HepG2 (cell line): ENCODE measurements at regions not wholly inside any gene's neighbourhood (a gene's known extent, or its start where the extent isn't known, plus 50 kb on each side); places are given as distances from the start of the nearest gene placed in this dataset.

Experiments
- ATAC-seq: fragments of 200-7000 bp; cut with Tn5 transposase; 3 replicates; pipeline ENCODE4 v1.9.1; 2020; ENCODE audit warnings: mild to moderate bottlenecking, moderate library complexity
- BruUV-seq: library from RNA; stranded (reverse); fragments of 400-500 nt; replicated peaks from 2 replicates; lab custom pipeline; 2021; lab: Mats Ljungman, UMichigan
- CTCF ChIA-PET: fragments of 300-600 bp; formaldehyde crosslinking; extraction: SDS; loops from one replicate; lab custom pipeline; 2021; ENCODE audit warnings: low total read pairs, inconsistent platforms, low intra/inter-chr PET ratio; lab: Yijun Ruan, JAX
- POLR2A ChIA-PET: fragments of 350-600 bp; sonication (Branson Sonifier 250); formaldehyde crosslinking; loops from one replicate; lab custom pipeline; 2020; ENCODE audit warnings: antibody characterized with exemption, inconsistent platforms; lab: Yijun Ruan, JAX
- DNase-seq: peaks from one replicate; pipeline ENCODE4 v3.0.0-alpha.2; 2015; ENCODE audit warnings: low spot score
- FAIRE-seq: peaks from 3 replicates; lab custom pipeline; 2011; peaks lifted over from hg19 to GRCh38; lab: Jason Lieb, UNC
- H2AFZ ChIP-seq: one replicate; pipeline ENCODE4 v1.6.1; 2011; ENCODE audit warnings: low read length, inconsistent platforms
- H3K27ac ChIP-seq: fragments of 300-600 bp; 3 replicates; pipeline ENCODE4 v1.8.0; 2011; ENCODE audit warnings: mixed run types, mild to moderate bottlenecking, mixed read lengths, low read length, inconsistent platforms; ENCODE audit not compliant: insufficient read depth; ENCODE audit errors: extremely low read length
- H3K27me3 ChIP-seq, 2 experiments: fragments of 200-600 bp in 1 of 2; 2 replicates in 1 of 2; 3 replicates in 1 of 2; pipeline versions ENCODE4 v1.6.0 to v1.8.0; 2011; ENCODE audit warnings: low read length in 2 of 2, mild to moderate bottlenecking in 2 of 2, moderate library complexity in 2 of 2, inconsistent platforms in 1 of 2; ENCODE audit not compliant: insufficient read depth in 2 of 2, control insufficient read depth in 1 of 2
- H3K36me3 ChIP-seq, 2 experiments: fragments of 200-600 bp in 1 of 2; replicated peaks in 1 of 2; 2 replicates in 1 of 2; 3 replicates in 1 of 2; pipeline versions ENCODE4 v1.5.1 to v1.8.0; 2011; ENCODE audit warnings: low read length in 2 of 2, inconsistent platforms in 1 of 2; ENCODE audit not compliant: insufficient read depth in 2 of 2, control insufficient read depth in 1 of 2
- H3K4me1 ChIP-seq: 2 replicates; pipeline ENCODE4 v1.5.1; 2012; ENCODE audit warnings: low read length, inconsistent platforms; ENCODE audit not compliant: insufficient read depth
- H3K4me2 ChIP-seq: 2 replicates; pipeline ENCODE4 v1.6.0; 2011; ENCODE audit warnings: low read depth, low read length, inconsistent platforms
- H3K4me3 ChIP-seq, 3 experiments: fragments of 200-600 bp in 1 of 3; sonication (generic), shearing (Covaris generic) in 1 of 3; replicated peaks in 1 of 3; 2 replicates each; pipeline ENCODE4 v1.5.1; 2011 to 2016; ENCODE audit warnings: low read length in 3 of 3, inconsistent platforms in 2 of 3, low read depth in 2 of 3, mild to moderate bottlenecking in 2 of 3, control low read depth in 1 of 3, mixed read lengths in 1 of 3; ENCODE audit not compliant: insufficient read depth in 1 of 3
- H3K79me2 ChIP-seq: one replicate; pipeline ENCODE4 v1.6.1; 2011; ENCODE audit warnings: low read length, inconsistent platforms; ENCODE audit not compliant: insufficient read depth
- H3K9ac ChIP-seq: 2 replicates; pipeline ENCODE4 v1.6.0; 2011; ENCODE audit warnings: mild to moderate bottlenecking, low read depth, low read length, inconsistent platforms; ENCODE audit not compliant: insufficient read depth
- H3K9me3 ChIP-seq: 2 replicates; pipeline ENCODE4 v1.5.1; 2012; ENCODE audit warnings: mild to moderate bottlenecking, low read length
- H4K20me1 ChIP-seq: 2 replicates; pipeline ENCODE4 v1.6.0; 2011; ENCODE audit warnings: inconsistent platforms, mild to moderate bottlenecking, low read length, moderate library complexity; ENCODE audit not compliant: insufficient read depth
- ARNT2 ChIP-seq: sonication (generic); formaldehyde crosslinking; IDR thresholded peaks from 2 replicates; pipeline ENCODE4 v1.8.0; 2022; ENCODE audit warnings: mild to moderate bottlenecking, low read depth, missing genetic modification reagents, moderate library complexity
- ATF7 ChIP-seq, 2 experiments: fragments of 450-650 bp in 1 of 2; sonication (generic) in 1 of 2; formaldehyde crosslinking in 1 of 2; IDR thresholded peaks; 2 replicates each; pipeline versions ENCODE4 v1.4.0 to v1.6.1; 2016 to 2020; ENCODE audit warnings: antibody characterized with exemption in 1 of 2, mild to moderate bottlenecking in 1 of 2, missing genetic modification reagents in 1 of 2
- CREB1 ChIP-seq, 2 experiments: fragments of 450-650 bp in 1 of 2; IDR thresholded peaks; 2 replicates each; pipeline ENCODE4 v1.6.1; 2016 to 2017; ENCODE audit warnings: control low read depth in 1 of 2, mild to moderate bottlenecking in 1 of 2, missing compliant biosample characterization in 1 of 2, missing genetic modification characterization in 1 of 2
- JUNB ChIP-seq: sonication (generic); formaldehyde crosslinking; IDR thresholded peaks from 2 replicates; pipeline ENCODE4 v1.8.0; 2022; ENCODE audit warnings: missing genetic modification reagents, mild to moderate bottlenecking, borderline replicate concordance
- YEATS2 ChIP-seq: sonication (generic); formaldehyde crosslinking; IDR thresholded peaks from 2 replicates; pipeline ENCODE4 v1.4.0; 2020; ENCODE audit warnings: missing genetic modification reagents, borderline replicate concordance
- ZNF547 ChIP-seq: sonication (generic); formaldehyde crosslinking; IDR thresholded peaks from 2 replicates; pipeline ENCODE4 v1.5.1; 2020; ENCODE audit warnings: mild to moderate bottlenecking, missing genetic modification reagents
- ZZZ3 ChIP-seq: sonication (generic); formaldehyde crosslinking; IDR thresholded peaks from 2 replicates; pipeline ENCODE4 v1.4.0; 2020; ENCODE audit warnings: missing genetic modification reagents, mild to moderate bottlenecking, borderline replicate concordance
- WGBS: methylation state at CpG from one replicate; pipeline ENCODE4 v1.1.6; 2017; ENCODE audit warnings: low lambda C conversion rate; 5-methylcytosine and 5-hydroxymethylcytosine counted together
- in situ Hi-C: cut with HindIII; loops from 2 replicates; pipeline ENCODE4 v1.10.0; 2017; ENCODE audit warnings: low pct_unique_long_range_greater_than_20kb; ENCODE audit not compliant: extremely low pct_ligation_motif_present
- intact Hi-C: fragments of 100-400 bp; cut with micrococcal nuclease; formaldehyde crosslinking; loops from one replicate; pipeline ENCODE4 v1.10.0; 2022; ENCODE audit not compliant: unreplicated experiment
- TF ChIP-seq, protein P1 (sequence below): IDR thresholded peaks from 2 replicates; pipeline ENCODE4 v1.6.1; 2016; ENCODE audit warnings: missing compliant biosample characterization, missing genetic modification reagents, borderline replicate concordance

DNA sequence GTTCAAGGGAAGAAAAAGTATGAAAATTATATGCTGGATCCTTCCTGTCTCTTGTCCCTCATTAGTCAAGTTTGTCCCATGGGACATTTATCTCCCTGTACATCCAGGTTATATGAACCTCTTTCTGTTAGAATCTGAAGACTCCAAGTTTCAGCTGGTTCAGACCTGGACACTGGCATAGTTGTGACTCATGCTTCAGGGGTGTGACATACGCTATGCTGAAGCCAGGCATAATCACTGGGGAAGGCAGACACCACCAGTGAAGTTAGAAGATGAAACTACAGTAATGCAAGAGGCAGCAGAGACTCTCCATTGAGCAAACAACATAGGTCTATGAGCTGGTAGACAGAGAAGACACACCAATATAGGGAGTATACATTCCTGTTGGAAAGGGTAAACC, 269.7 kb upstream of the SLC8A1 start:
- no peak overlapping the region for H3K4me2 ChIP-seq

DNA sequence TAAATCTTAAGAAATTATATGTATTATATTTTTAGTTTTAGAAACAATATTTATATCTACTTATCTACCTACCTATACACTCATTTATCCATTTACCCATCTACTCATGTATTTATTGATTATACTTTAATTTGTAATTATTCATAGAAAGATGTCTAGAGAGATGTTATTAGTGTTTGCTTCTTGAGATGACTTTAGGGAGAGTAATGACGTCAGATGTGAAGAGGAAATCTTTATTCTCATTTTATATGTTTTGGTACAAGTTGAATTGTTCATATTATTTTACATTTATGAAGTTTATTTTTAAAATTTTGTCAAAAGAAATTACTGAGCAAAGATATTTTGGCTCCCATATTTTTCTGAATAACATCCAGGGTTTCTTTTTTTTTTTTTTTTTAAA, 271.3 kb upstream of the SLC8A1 start:
- intact Hi-C loops: no loop called here
- no peak overlapping the region for H3K4me2 ChIP-seq
- no peaks in the 10 kb centered on the region for H3K36me3 ChIP-seq
- CTCF ChIA-PET: no interaction called here
- H2AFZ ChIP-seq: no peak overlapping the region
- BruUV-seq: no TSS peak
- no peaks in the 10 kb centered on the region for H3K27me3 ChIP-seq
- WGBS: 0% methylated on average over 1 of the region's 1 CpG
- H3K79me2 ChIP-seq: no peaks in the 10 kb centered on the region
- no peak overlapping the region for H3K9ac ChIP-seq
- H3K27ac ChIP-seq: no peak overlapping the region
- FAIRE-seq (no peak), ATAC-seq (no peak), DNase-seq (no peak)
- in situ Hi-C loops: no loop called here
- H4K20me1 ChIP-seq: no peaks in the 10 kb centered on the region
- no peak overlapping the region for H3K4me3 ChIP-seq
- TF ChIP-seq ATF7 (IDR thresholded peaks at IDR 0.05): peak; percentile 82
- no peak for TF ChIP-seq ATF7 (CRISPR knock-in tag; IDR thresholded peaks at IDR 0.05)
- no peak for TF ChIP-seq ZZZ3 (CRISPR knock-in tag)
- TF ChIP-seq CREB1 (IDR thresholded peaks at IDR 0.05): peak; percentile 81
- no peak for TF ChIP-seq CREB1 (CRISPR knock-in tag; IDR thresholded peaks at IDR 0.05)
- H3K9me3 ChIP-seq: no peaks in the 10 kb centered on the region
- H3K4me1 ChIP-seq: no peaks in the 10 kb centered on the region
- POLR2A ChIA-PET: no interaction called here

More for the DNA sequence above, 269.7 kb upstream of the SLC8A1 start:
- FAIRE-seq (no peak), DNase-seq (no peak), ATAC-seq (no peak)
- no peaks in the 10 kb centered on the region for H3K4me1 ChIP-seq
- in situ Hi-C loops (no loop called here), intact Hi-C loops (no loop called here)
- ChIA-PET CTCF (no interaction called here), POLR2A (no interaction called here)
- no peak overlapping the region for H3K9ac ChIP-seq
- H4K20me1 ChIP-seq: no peaks in the 10 kb centered on the region
- no TSS peak for BruUV-seq
- no peak overlapping the region for H3K4me3 ChIP-seq
- TF ChIP-seq JUNB (no peak), ZNF547 (CRISPR knock-in tag) (no peak), ARNT2 (CRISPR knock-in tag) (no peak), YEATS2 (CRISPR knock-in tag) (no peak)
- TF ChIP-seq, protein P1, sequence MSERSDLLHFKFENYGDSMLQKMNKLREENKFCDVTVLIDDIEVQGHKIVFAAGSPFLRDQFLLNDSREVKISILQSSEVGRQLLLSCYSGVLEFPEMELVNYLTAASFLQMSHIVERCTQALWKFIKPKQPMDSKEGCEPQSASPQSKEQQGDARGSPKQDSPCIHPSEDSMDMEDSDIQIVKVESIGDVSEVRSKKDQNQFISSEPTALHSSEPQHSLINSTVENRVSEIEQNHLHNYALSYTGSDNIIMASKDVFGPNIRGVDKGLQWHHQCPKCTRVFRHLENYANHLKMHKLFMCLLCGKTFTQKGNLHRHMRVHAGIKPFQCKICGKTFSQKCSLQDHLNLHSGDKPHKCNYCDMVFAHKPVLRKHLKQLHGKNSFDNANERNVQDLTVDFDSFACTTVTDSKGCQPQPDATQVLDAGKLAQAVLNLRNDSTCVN (CRISPR knock-in tag): no peak
- H2AFZ ChIP-seq: no peak overlapping the region
- WGBS: 38% methylated on average over 1 of the region's 1 CpG
- no peak overlapping the region for H3K27ac ChIP-seq
- H3K27me3 ChIP-seq: no peaks in the 10 kb centered on the region
- H3K36me3 ChIP-seq: no peaks in the 10 kb centered on the region
- H3K79me2 ChIP-seq: no peaks in the 10 kb centered on the region
- no peaks in the 10 kb centered on the region for H3K9me3 ChIP-seq
